ENCODE measurements at regions not wholly inside any gene's neighbourhood (a gene's known extent, or its start where the extent isn't known, plus 50 kb on each side); places are given as distances from the start of the nearest gene placed in this dataset.

GRCh38 chr18:34957119-34957863 lies 83.9 kb upstream of the MAPRE2 start:
- TF ChIP-seq, protein P1, sequence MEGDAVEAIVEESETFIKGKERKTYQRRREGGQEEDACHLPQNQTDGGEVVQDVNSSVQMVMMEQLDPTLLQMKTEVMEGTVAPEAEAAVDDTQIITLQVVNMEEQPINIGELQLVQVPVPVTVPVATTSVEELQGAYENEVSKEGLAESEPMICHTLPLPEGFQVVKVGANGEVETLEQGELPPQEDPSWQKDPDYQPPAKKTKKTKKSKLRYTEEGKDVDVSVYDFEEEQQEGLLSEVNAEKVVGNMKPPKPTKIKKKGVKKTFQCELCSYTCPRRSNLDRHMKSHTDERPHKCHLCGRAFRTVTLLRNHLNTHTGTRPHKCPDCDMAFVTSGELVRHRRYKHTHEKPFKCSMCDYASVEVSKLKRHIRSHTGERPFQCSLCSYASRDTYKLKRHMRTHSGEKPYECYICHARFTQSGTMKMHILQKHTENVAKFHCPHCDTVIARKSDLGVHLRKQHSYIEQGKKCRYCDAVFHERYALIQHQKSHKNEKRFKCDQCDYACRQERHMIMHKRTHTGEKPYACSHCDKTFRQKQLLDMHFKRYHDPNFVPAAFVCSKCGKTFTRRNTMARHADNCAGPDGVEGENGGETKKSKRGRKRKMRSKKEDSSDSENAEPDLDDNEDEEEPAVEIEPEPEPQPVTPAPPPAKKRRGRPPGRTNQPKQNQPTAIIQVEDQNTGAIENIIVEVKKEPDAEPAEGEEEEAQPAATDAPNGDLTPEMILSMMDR (IDR thresholded peaks at IDR 0.05), result no peak
- no peak for TF ChIP-seq PBX3 (IDR thresholded peaks at IDR 0.05)
- TF ChIP-seq MYC (IDR thresholded peaks at IDR 0.05; ENCODE audit: borderline replicate concordance, low read length), result no peak
- no peak for TF ChIP-seq EHF (CRISPR knock-in tag; IDR thresholded peaks at IDR 0.05)
- no peak for TF ChIP-seq EP300 (IDR thresholded peaks at IDR 0.05)
- no peak for TF ChIP-seq POLR2A (IDR thresholded peaks at IDR 0.05; ENCODE audit: low read length)
- no peak for TF ChIP-seq HOXA7 (CRISPR knock-in tag; IDR thresholded peaks at IDR 0.05)
- TF ChIP-seq, protein P2, sequence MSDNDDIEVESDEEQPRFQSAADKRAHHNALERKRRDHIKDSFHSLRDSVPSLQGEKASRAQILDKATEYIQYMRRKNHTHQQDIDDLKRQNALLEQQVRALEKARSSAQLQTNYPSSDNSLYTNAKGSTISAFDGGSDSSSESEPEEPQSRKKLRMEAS (IDR thresholded peaks at IDR 0.05), result no peak

Data from A549 (cell line).